ENCODE measurements at regions not wholly inside any gene's neighbourhood (a gene's known extent, or its start where the extent isn't known, plus 50 kb on each side); places are given as distances from the start of the nearest gene placed in this dataset.

DNA sequence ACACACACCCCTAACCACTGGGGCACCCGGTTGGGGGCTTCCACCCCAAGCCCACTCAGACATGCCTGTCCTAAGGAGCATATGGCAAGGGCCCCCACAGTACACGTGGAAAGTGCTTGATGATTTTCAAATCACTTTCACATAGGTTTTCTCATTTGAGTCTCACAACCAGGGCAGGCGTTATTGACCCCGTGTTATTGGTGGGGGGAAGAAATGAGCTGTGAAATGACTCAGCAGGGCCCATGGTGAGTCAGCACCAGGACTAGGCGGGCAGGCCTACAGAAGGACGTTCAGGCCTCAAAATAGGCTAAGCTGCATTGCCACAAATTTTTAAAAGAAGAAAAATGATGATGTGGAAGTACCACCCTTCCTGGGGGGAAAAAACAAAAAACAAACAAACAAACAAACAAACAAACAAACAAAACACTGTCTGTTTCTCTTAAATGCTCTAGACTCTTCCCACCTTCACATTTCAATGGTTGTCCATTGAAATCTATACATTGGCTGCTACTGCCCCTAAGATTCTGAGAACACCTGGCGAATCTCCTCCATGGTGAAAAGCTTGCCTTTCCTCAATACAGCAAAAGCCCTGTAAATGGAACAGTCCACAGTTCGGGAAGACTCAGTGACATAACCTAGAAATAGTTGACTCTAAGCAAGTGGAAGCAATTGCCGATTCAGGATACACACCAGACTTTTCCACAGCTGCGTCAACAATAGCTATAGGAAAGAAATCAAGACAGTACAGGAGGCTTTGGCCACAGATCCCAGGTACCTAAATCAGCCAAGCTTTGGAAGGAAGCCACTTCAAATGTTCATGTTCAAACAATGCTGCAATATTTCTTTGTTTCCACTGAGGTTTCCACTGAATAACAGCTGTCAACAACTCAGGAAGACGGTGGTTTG is 234.7 kb downstream of the TOMM20 start:
- no peak overlapping the region for H3K4me3 ChIP-seq (replicated peaks in 1 of 3; ENCODE audit: insufficient read depth in 1 of 3, low read depth in 2 of 3, low read length in 3 of 3)
- no peak for ATAC-seq
- H3K27me3 ChIP-seq (ENCODE audit: control insufficient read depth in 1 of 2, insufficient read depth in 2 of 2, low read length in 2 of 2), result no peaks in the 10 kb centered on the region
- no peaks in the 10 kb centered on the region for H3K36me3 ChIP-seq (replicated peaks in 1 of 2; ENCODE audit: control insufficient read depth in 1 of 2, insufficient read depth in 2 of 2, low read length in 2 of 2)
- H3K4me2 ChIP-seq (ENCODE audit: low read depth, low read length), result peak overlapping the region; percentile 9; the same call in 1 of the 2 replicates
- no peaks in the 10 kb centered on the region for H3K9me3 ChIP-seq (ENCODE audit: low read length)
- no peak overlapping the region for H2AFZ ChIP-seq (ENCODE audit: low read length)
- peaks cover 52% of the 10 kb centered on the region for H3K4me1 ChIP-seq (ENCODE audit: insufficient read depth, low read length)
- in situ Hi-C loops (cut with HindIII; ENCODE audit: extremely low pct_ligation_motif_present, low pct_unique_long_range_greater_than_20kb) (loop anchor here (10.0 kb wide), 1 partner anchor 191 kb away; no protein-coding TSS in a partner anchor), intact Hi-C loops (cut with micrococcal nuclease; ENCODE audit: unreplicated experiment) (no loop called here)
- DNase-seq (ENCODE audit: low spot score), result peak; percentile 20
- BruUV-seq (replicated peaks), result no TSS peak
- peak; percentile 42 for FAIRE-seq
- H4K20me1 ChIP-seq (ENCODE audit: insufficient read depth, low read length), result no peaks in the 10 kb centered on the region
- no peak overlapping the region for H3K9ac ChIP-seq (ENCODE audit: insufficient read depth, low read depth, low read length)
- H3K27ac ChIP-seq (ENCODE audit: extremely low read length, insufficient read depth, low read length), result no peak overlapping the region
- H3K79me2 ChIP-seq (ENCODE audit: insufficient read depth, low read length), result no peaks in the 10 kb centered on the region
- WGBS (ENCODE audit: low lambda C conversion rate), result 71% methylated on average over 10 of the region's 11 CpGs
- POLR2A ChIA-PET, result interaction anchor here (1.0 to 4.4 kb wide), 5 partner anchors 18 to 281 kb away, joined by 3 to 27 read pairs (median 6); no protein-coding TSS in a partner anchor
- CTCF ChIA-PET (ENCODE audit: low intra/inter-chr PET ratio, low total read pairs), result no interaction called here
- no peak for TF ChIP-seq ZSCAN29 (CRISPR knock-in tag; conservative IDR thresholded peaks at IDR 0.05)
- peak; percentile 19; the same call in 1 of the 2 replicates for TF ChIP-seq ETV5 (CRISPR knock-in tag; IDR thresholded peaks at IDR 0.05; ENCODE audit: borderline replicate concordance)
- no peak for TF ChIP-seq PTBP1 (IDR thresholded peaks at IDR 0.05; ENCODE audit: low read depth, low read length, poor library complexity, severe bottlenecking)
- peak; percentile 54; the same call in 1 of the 2 replicates for TF ChIP-seq TFAP4 (IDR thresholded peaks at IDR 0.05; ENCODE audit: borderline replicate concordance, low read depth)
- TF ChIP-seq ZNF350 (CRISPR knock-in tag; IDR thresholded peaks at IDR 0.05; ENCODE audit: borderline replicate concordance, low read depth), result no peak
- no peak for TF ChIP-seq ZNF564 (CRISPR knock-in tag; IDR thresholded peaks at IDR 0.05)
- TF ChIP-seq, protein P1, sequence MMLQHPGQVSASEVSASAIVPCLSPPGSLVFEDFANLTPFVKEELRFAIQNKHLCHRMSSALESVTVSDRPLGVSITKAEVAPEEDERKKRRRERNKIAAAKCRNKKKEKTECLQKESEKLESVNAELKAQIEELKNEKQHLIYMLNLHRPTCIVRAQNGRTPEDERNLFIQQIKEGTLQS (CRISPR knock-in tag; IDR thresholded peaks at IDR 0.05), result no peak
- peak; percentile 28; the same call in 1 of the 2 replicates for TF ChIP-seq ZNF644 (CRISPR knock-in tag; IDR thresholded peaks at IDR 0.05; ENCODE audit: low read depth)
- no peak for TF ChIP-seq FOXP1 (IDR thresholded peaks at IDR 0.05)
- 0 out of 2 replicates have a peak, but pooled peaks have one; percentile 15 for TF ChIP-seq FOXP1 (CRISPR knock-in tag; IDR thresholded peaks at IDR 0.05)
- no peak for TF ChIP-seq KDM5A (IDR thresholded peaks at IDR 0.05; ENCODE audit: borderline replicate concordance, low read length)
- no peak for TF ChIP-seq HNRNPK (IDR thresholded peaks at IDR 0.05; ENCODE audit: low read depth, low read length, poor library complexity, severe bottlenecking)
- no peak for TF ChIP-seq DMAP1 (CRISPR knock-in tag; IDR thresholded peaks at IDR 0.05)
- no peak for TF ChIP-seq NR2C2 (CRISPR knock-in tag; IDR thresholded peaks at IDR 0.05; ENCODE audit: borderline replicate concordance)
- no peak for TF ChIP-seq HMG20B (CRISPR knock-in tag; conservative IDR thresholded peaks at IDR 0.05)
- 0 out of 2 replicates have a peak, but pooled peaks have one; percentile 24 for TF ChIP-seq FOSL2 (CRISPR knock-in tag; IDR thresholded peaks at IDR 0.05)
- TF ChIP-seq, protein P2, sequence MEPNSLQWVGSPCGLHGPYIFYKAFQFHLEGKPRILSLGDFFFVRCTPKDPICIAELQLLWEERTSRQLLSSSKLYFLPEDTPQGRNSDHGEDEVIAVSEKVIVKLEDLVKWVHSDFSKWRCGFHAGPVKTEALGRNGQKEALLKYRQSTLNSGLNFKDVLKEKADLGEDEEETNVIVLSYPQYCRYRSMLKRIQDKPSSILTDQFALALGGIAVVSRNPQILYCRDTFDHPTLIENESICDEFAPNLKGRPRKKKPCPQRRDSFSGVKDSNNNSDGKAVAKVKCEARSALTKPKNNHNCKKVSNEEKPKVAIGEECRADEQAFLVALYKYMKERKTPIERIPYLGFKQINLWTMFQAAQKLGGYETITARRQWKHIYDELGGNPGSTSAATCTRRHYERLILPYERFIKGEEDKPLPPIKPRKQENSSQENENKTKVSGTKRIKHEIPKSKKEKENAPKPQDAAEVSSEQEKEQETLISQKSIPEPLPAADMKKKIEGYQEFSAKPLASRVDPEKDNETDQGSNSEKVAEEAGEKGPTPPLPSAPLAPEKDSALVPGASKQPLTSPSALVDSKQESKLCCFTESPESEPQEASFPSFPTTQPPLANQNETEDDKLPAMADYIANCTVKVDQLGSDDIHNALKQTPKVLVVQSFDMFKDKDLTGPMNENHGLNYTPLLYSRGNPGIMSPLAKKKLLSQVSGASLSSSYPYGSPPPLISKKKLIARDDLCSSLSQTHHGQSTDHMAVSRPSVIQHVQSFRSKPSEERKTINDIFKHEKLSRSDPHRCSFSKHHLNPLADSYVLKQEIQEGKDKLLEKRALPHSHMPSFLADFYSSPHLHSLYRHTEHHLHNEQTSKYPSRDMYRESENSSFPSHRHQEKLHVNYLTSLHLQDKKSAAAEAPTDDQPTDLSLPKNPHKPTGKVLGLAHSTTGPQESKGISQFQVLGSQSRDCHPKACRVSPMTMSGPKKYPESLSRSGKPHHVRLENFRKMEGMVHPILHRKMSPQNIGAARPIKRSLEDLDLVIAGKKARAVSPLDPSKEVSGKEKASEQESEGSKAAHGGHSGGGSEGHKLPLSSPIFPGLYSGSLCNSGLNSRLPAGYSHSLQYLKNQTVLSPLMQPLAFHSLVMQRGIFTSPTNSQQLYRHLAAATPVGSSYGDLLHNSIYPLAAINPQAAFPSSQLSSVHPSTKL (CRISPR knock-in tag; IDR thresholded peaks at IDR 0.05), result peak; percentile 57; the same call in 1 of the 2 replicates
- no peak for TF ChIP-seq ZNF383 (CRISPR knock-in tag; IDR thresholded peaks at IDR 0.05; ENCODE audit: borderline replicate concordance)
- peak; percentile 65 for TF ChIP-seq GATAD2A (CRISPR knock-in tag; IDR thresholded peaks at IDR 0.05)
- no peak for TF ChIP-seq ZNF34 (CRISPR knock-in tag; IDR thresholded peaks at IDR 0.05; ENCODE audit: borderline replicate concordance)
